OCI-LY7 (cell line): ENCODE measurements at regions not wholly inside any gene's neighbourhood (a gene's known extent, or its start where the extent isn't known, plus 50 kb on each side); places are given as distances from the start of the nearest gene placed in this dataset.

ENCODE experiments used
- EZH2phosphoT487 ChIP-seq: fragments of 200-600 bp; sonication (generic); IDR thresholded peaks from 2 replicates; pipeline ENCODE4 v1.6.1; 2018; ENCODE audit warnings: low read depth, borderline replicate concordance, mild to moderate bottlenecking, mixed run types, antibody characterized with exemption, low read length, moderate library complexity, mixed read lengths
- TF ChIP-seq, protein P1 (sequence below): fragments of 200-600 bp; sonication (generic); conservative IDR thresholded peaks from 2 replicates; pipeline ENCODE4 v1.5.1; 2014; ENCODE audit warnings: mild to moderate bottlenecking, antibody characterized with exemption, low read length, moderate library complexity, mixed read lengths

DNA sequence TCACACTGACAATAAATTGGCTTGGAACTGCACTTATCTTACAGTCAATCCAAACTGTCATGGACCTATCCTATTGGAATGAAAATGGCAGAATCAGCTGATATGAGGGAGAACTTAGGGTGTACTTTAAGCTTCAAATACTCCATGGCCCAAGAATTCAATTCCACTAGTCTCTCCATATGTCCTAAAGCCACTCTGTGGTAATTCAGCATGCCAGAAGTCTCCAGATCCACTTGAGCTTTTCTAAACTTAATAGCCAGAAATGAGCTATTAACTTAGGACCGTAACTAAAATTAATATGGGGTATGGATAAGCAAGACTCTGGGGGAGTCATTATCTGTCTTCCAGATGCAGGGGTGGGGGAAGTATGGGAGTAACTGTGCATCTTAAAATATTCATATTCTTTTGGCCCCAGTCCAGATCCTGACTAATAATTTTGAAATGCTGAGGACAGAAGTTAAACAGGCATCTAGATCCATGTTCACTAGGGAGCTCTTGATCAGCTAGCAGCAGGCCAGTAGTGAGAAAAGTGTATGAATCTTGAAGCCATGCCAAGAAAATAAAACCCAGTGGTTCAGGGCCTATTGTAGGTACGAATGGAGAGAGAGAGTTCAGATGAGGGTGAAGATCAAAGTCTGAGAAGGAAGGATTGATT, 167.6 kb downstream of the DKK2 start:
- TF ChIP-seq, protein P1, sequence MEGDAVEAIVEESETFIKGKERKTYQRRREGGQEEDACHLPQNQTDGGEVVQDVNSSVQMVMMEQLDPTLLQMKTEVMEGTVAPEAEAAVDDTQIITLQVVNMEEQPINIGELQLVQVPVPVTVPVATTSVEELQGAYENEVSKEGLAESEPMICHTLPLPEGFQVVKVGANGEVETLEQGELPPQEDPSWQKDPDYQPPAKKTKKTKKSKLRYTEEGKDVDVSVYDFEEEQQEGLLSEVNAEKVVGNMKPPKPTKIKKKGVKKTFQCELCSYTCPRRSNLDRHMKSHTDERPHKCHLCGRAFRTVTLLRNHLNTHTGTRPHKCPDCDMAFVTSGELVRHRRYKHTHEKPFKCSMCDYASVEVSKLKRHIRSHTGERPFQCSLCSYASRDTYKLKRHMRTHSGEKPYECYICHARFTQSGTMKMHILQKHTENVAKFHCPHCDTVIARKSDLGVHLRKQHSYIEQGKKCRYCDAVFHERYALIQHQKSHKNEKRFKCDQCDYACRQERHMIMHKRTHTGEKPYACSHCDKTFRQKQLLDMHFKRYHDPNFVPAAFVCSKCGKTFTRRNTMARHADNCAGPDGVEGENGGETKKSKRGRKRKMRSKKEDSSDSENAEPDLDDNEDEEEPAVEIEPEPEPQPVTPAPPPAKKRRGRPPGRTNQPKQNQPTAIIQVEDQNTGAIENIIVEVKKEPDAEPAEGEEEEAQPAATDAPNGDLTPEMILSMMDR: no peak
- TF ChIP-seq EZH2phosphoT487: no peak
